ENCODE measurements at regions not wholly inside any gene's neighbourhood (a gene's known extent, or its start where the extent isn't known, plus 50 kb on each side); places are given as distances from the start of the nearest gene placed in this dataset.

DNA sequence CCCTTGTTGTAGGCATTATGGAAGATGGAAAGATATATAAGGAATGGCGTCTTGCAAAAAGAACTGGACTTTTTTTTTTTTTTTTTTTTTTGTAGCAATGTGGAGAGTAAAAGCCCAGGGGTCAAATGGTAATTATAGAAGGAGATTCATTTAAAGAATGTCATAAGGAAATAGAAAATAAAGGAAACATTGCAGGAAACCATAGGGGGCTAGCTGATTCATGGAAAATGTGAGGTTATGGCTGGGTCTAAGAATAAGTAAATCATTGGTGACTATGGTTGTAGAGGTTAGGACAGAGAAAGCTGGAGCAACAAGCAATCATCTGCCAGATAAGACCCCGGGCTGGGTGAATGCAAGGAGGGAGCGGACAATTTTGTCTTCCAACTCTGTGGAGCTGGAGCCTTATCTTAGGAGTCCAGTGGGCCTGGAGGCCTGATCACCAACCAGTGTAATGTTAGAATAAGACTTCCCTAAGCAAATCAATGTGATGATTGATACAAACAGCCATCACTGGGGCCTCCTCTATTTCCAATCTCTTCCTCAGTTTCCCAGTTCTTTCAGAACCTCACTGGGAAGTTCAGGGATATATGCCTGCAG lies 201.2 kb upstream of the TNP1 start:
- TF ChIP-seq, protein P1, sequence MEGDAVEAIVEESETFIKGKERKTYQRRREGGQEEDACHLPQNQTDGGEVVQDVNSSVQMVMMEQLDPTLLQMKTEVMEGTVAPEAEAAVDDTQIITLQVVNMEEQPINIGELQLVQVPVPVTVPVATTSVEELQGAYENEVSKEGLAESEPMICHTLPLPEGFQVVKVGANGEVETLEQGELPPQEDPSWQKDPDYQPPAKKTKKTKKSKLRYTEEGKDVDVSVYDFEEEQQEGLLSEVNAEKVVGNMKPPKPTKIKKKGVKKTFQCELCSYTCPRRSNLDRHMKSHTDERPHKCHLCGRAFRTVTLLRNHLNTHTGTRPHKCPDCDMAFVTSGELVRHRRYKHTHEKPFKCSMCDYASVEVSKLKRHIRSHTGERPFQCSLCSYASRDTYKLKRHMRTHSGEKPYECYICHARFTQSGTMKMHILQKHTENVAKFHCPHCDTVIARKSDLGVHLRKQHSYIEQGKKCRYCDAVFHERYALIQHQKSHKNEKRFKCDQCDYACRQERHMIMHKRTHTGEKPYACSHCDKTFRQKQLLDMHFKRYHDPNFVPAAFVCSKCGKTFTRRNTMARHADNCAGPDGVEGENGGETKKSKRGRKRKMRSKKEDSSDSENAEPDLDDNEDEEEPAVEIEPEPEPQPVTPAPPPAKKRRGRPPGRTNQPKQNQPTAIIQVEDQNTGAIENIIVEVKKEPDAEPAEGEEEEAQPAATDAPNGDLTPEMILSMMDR (IDR thresholded peaks at IDR 0.05; ENCODE audit: low read depth, low read length) = no peak
- DNase-seq = no peak
- Histone ChIP-seq H3K4me3 (ENCODE audit: low read depth, low read length) (no peak overlapping the region), H3K9me3 (ENCODE audit: severe bottlenecking) (no peaks in the 10 kb centered on the region), H3K27me3 (ENCODE audit: insufficient read depth, low read depth, severe bottlenecking) (no peaks in the 10 kb centered on the region), H3K36me3 (no peaks in the 10 kb centered on the region), H3K27ac (no peak overlapping the region)

DNA sequence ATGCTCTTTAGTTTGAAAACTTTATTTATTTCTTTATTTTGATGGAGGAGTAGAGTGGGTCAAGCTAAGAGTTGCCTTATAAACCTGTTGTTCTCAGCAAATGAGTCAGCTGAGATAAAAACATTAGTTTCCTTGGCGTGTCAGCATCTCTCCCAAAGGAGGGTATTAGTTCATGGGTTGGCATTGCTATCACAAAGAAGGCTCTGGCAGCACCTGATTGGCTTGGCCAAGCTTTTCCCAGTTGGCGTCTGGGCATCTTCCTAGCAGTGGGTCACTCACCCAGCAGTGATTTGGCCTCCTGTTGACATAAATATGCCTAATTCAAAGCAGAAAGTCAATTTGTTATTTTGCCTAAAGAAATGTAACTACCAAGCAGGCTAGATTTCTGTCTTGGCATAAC lies 200.7 kb upstream of the TNP1 start:
- Histone ChIP-seq H3K36me3 (no peaks in the 10 kb centered on the region), H3K4me3 (ENCODE audit: low read depth, low read length) (no peak overlapping the region), H3K27ac (no peak overlapping the region), H3K27me3 (ENCODE audit: insufficient read depth, low read depth, severe bottlenecking) (no peaks in the 10 kb centered on the region), H3K9me3 (ENCODE audit: severe bottlenecking) (no peaks in the 10 kb centered on the region)
- TF ChIP-seq, protein P1 (IDR thresholded peaks at IDR 0.05; ENCODE audit: low read depth, low read length) = no peak
- no peak for DNase-seq

DNA sequence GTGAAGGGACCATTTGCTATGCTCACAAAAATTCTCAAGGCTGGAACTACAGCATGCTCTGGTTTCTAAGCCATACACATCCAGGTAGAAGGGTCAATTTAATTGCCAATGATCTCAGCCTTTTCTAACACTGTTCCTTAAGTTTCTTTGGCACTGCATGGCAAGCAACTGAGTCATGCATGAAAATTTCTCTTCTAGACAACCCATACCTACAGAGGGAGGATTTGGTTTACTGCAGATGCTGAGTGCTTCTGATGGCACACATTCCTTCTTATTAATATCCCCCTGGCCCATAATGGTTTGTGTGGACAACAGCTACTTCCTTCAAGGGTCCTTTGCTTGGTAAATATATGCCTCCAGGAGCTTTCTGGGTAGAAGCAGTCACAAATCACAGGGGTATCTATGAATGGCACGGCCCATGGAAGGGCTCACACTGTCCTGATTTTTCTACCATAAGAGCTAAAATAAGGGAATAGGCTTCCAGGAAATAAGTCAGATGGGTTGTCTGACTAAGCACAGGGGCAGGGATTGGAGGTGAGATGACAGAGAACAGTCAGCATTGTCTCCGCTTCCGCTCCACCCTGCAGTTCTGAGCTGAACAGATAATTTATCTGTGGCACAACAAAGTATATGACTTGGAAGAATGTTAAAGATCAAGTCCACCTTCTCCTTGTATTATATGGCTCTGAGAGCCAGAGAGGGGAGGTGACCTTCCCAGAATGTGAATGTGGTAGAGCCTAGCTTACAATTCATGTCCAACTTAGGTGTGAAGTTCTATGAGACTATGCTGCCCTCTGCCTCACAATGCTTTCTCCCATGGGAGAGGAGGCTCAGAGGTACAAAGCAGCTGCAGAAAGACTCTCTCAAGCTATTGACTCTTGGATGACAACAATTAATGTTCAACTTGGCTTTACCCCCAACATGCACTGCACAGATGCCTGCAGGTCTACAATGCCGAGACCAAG lies 199.2 kb upstream of the TNP1 start:
- Histone ChIP-seq H3K27ac (no peak overlapping the region), H3K36me3 (no peaks in the 10 kb centered on the region), H3K27me3 (ENCODE audit: insufficient read depth, low read depth, severe bottlenecking) (no peaks in the 10 kb centered on the region), H3K4me3 (ENCODE audit: low read depth, low read length) (no peak overlapping the region), H3K9me3 (ENCODE audit: severe bottlenecking) (no peaks in the 10 kb centered on the region)
- DNase-seq = no peak
- TF ChIP-seq, protein P1 (IDR thresholded peaks at IDR 0.05; ENCODE audit: low read depth, low read length) = 0 out of 2 replicates have a peak, but pooled peaks have one; percentile 1

DNA sequence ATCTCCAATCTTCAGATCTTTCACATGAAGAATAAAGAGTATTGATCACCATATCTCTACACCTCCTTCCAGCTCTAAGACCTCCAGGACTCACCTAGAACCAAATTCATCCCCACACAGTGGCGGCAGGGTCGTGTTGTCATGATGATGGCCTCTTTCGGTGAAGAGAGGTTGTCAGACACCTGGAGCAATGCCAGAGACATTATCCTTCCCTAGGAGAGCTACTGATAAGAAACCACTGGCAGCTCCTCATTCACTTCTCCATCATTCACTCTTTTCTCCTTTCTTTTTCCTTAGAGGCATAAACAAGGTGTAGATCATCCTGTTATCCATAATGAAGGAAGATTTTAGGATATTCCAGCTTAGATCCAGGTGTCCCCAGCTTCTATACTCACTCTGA lies 197.9 kb upstream of the TNP1 start:
- no peak for DNase-seq
- no peak overlapping the region for H3K27ac ChIP-seq
- no peaks in the 10 kb centered on the region for H3K27me3 ChIP-seq (ENCODE audit: insufficient read depth, low read depth, severe bottlenecking)
- no peaks in the 10 kb centered on the region for H3K36me3 ChIP-seq
- H3K4me3 ChIP-seq (ENCODE audit: low read depth, low read length) = no peak overlapping the region
- H3K9me3 ChIP-seq (ENCODE audit: severe bottlenecking) = no peaks in the 10 kb centered on the region
- TF ChIP-seq, protein P1 (IDR thresholded peaks at IDR 0.05; ENCODE audit: low read depth, low read length) = no peak

GRCh38 chr2:217055624-217056023 lies 195.8 kb upstream of the TNP1 start:
- peak; percentile 28 for DNase-seq
- Histone ChIP-seq H3K4me3 (ENCODE audit: low read depth, low read length) (no peak overlapping the region), H3K36me3 (no peaks in the 10 kb centered on the region), H3K9me3 (ENCODE audit: severe bottlenecking) (no peaks in the 10 kb centered on the region), H3K27me3 (ENCODE audit: insufficient read depth, low read depth, severe bottlenecking) (no peaks in the 10 kb centered on the region), H3K27ac (no peak overlapping the region)
- TF ChIP-seq, protein P1 (IDR thresholded peaks at IDR 0.05; ENCODE audit: low read depth, low read length) = no peak

All from WERI-Rb-1 (cell line).